Natural killer cell (primary cell): ENCODE measurements at regions not wholly inside any gene's neighbourhood (a gene's known extent, or its start where the extent isn't known, plus 50 kb on each side); places are given as distances from the start of the nearest gene placed in this dataset.

Experiments used
- ATAC-seq, 3 donors: fragments of 150-1000 bp in 2 of 3; fragments of 200-7000 bp in 1 of 3; cut with Tn5 transposase; 1 replicate in 1 of 3; 2 replicates in 2 of 3; pipeline ENCODE4 v1.10.0; 2021; ENCODE audit warnings: mild to moderate bottlenecking in 2 of 3, moderate library complexity in 2 of 3
- DNase-seq, 2 donors: peaks; one replicate each; pipeline versions ENCODE4 v3.0.0 to v3.0.0-alpha.2; 2013 to 2021; ENCODE audit warnings: mixed read lengths in 1 of 2
- H3K27ac ChIP-seq: one replicate; pipeline ENCODE4 v1.5.1; 2013; ENCODE audit warnings: mild to moderate bottlenecking, low read length
- H3K27me3 ChIP-seq: one replicate; pipeline ENCODE4 v1.6.1; 2013; ENCODE audit warnings: low read length; ENCODE audit not compliant: control insufficient read depth, insufficient read depth
- H3K36me3 ChIP-seq: one replicate; pipeline ENCODE4 v1.6.1; 2013; ENCODE audit warnings: low read length; ENCODE audit not compliant: control insufficient read depth, insufficient read depth
- H3K4me1 ChIP-seq: one replicate; pipeline ENCODE4 v1.6.1; 2013; ENCODE audit warnings: low read length; ENCODE audit not compliant: control insufficient read depth, insufficient read depth
- H3K4me3 ChIP-seq: one replicate; pipeline ENCODE4 v1.5.1; 2013; ENCODE audit warnings: low read length
- H3K9me3 ChIP-seq: one replicate; pipeline ENCODE4 v1.6.1; 2013; ENCODE audit warnings: low read length; ENCODE audit not compliant: control insufficient read depth, insufficient read depth
- H3K27ac Mint-ChIP-seq, 2 donors: one replicate each; pipeline ENCODE4 v1.8.0; 2022; ENCODE audit warnings: mild to moderate bottlenecking in 2 of 2, mixed read lengths in 2 of 2, moderate library complexity in 1 of 2
- H3K27me3 Mint-ChIP-seq, 2 donors: one replicate each; pipeline ENCODE4 v1.8.0; 2022; ENCODE audit warnings: low read depth in 2 of 2, mixed read lengths in 2 of 2
- H3K36me3 Mint-ChIP-seq: one replicate; pipeline ENCODE4 v1.8.0; 2022; ENCODE audit warnings: mixed read lengths
- H3K4me1 Mint-ChIP-seq, 2 donors: one replicate each; pipeline ENCODE4 v1.8.0; 2022; ENCODE audit warnings: mixed read lengths in 2 of 2
- H3K4me3 Mint-ChIP-seq: one replicate; pipeline ENCODE4 v1.8.0; 2022; ENCODE audit warnings: mild to moderate bottlenecking, moderate library complexity, mixed read lengths
- H3K9me3 Mint-ChIP-seq, 2 donors: one replicate each; pipeline ENCODE4 v1.8.0; 2022; ENCODE audit warnings: mixed read lengths in 2 of 2
- WGBS: methylation state at CpG from one replicate; pipeline ENCODE4 v1.1.7; 2013; ENCODE audit warnings: missing lambda C conversion rate; ENCODE audit not compliant: insufficient coverage; 5-methylcytosine and 5-hydroxymethylcytosine counted together
- intact Hi-C: fragments of 100-400 bp; cut with micrococcal nuclease; formaldehyde crosslinking; loops from one replicate; pipeline ENCODE4 v1.14.2; 2022
- TF ChIP-seq, protein P1 (sequence below): fragments of 200-600 bp; IDR thresholded peaks from one replicate; pipeline ENCODE4 v1.8.0; 2022; ENCODE audit warnings: antibody characterized with exemption

DNA sequence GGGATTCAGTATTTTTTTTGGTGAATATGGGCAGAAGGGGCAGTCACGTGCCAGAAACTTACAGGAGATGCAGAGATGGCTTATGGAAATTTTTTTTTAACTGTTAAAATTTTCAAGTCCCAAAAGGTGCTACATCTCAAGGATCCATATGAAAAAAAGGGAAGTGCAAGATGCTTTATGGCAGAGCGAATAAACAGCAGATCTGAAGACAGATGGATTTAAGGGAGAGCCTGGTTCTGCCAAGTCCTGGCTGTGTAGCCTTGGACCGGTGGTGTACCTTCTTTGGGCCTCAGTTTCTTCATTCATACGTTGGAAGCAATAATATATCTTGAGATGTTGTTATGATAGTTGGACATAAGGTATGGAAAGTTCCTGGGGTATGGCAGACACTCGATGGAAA lies 91.5 kb upstream of the ARRDC4 start:
- ATAC-seq (no peak), DNase-seq (no peak)
- Histone ChIP-seq H3K4me3 (no peak overlapping the region), H3K27me3 (no peaks in the 10 kb centered on the region), H3K9me3 (no peaks in the 10 kb centered on the region), H3K4me1 (no peaks in the 10 kb centered on the region), H3K36me3 (no peaks in the 10 kb centered on the region), H3K27ac (no peak overlapping the region)
- TF ChIP-seq, protein P1, sequence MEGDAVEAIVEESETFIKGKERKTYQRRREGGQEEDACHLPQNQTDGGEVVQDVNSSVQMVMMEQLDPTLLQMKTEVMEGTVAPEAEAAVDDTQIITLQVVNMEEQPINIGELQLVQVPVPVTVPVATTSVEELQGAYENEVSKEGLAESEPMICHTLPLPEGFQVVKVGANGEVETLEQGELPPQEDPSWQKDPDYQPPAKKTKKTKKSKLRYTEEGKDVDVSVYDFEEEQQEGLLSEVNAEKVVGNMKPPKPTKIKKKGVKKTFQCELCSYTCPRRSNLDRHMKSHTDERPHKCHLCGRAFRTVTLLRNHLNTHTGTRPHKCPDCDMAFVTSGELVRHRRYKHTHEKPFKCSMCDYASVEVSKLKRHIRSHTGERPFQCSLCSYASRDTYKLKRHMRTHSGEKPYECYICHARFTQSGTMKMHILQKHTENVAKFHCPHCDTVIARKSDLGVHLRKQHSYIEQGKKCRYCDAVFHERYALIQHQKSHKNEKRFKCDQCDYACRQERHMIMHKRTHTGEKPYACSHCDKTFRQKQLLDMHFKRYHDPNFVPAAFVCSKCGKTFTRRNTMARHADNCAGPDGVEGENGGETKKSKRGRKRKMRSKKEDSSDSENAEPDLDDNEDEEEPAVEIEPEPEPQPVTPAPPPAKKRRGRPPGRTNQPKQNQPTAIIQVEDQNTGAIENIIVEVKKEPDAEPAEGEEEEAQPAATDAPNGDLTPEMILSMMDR = no peak
- H3K9me3 Mint-ChIP-seq = no peaks in the 10 kb centered on the region
- no peaks in the 10 kb centered on the region for H3K36me3 Mint-ChIP-seq
- no peaks in the 10 kb centered on the region for H3K4me1 Mint-ChIP-seq
- 83% methylated on average over 5 of the region's 5 CpGs for WGBS
- peaks cover 0 to 9% of the 10 kb centered on the region in 2 donors for H3K27me3 Mint-ChIP-seq
- intact Hi-C loops = no loop called here
- no peak overlapping the region for H3K27ac Mint-ChIP-seq
- no peak overlapping the region for H3K4me3 Mint-ChIP-seq

- no peaks in the 10 kb centered on the region for H3K36me3 ChIP-seq
- no peak overlapping the region for H3K4me3 ChIP-seq
- no peak overlapping the region for H3K27ac ChIP-seq
- ATAC-seq = no peak
- H3K4me1 Mint-ChIP-seq = peaks cover 0 to 5% of the 10 kb centered on the region in 2 donors
- DNase-seq = no peak
- 97% methylated on average over 3 of the region's 3 CpGs for WGBS
- no peak overlapping the region for H3K27ac Mint-ChIP-seq
- no peaks in the 10 kb centered on the region for H3K27me3 ChIP-seq
- H3K9me3 Mint-ChIP-seq = no peaks in the 10 kb centered on the region
- H3K27me3 Mint-ChIP-seq = peaks cover 0 to 9% of the 10 kb centered on the region in 2 donors
- TF ChIP-seq, protein P1 = no peak
- H3K36me3 Mint-ChIP-seq = no peaks in the 10 kb centered on the region
- intact Hi-C loops = no loop called here
- H3K4me1 ChIP-seq = no peaks in the 10 kb centered on the region
- no peak overlapping the region for H3K4me3 Mint-ChIP-seq
- H3K9me3 ChIP-seq = no peaks in the 10 kb centered on the region
Measured at GRCh38 chr15:97870771-97871170, 89.7 kb upstream of the ARRDC4 start.

- Mint-ChIP-seq H3K4me1 (peaks cover 0 to 5% of the 10 kb centered on the region in 2 donors), H3K4me3 (no peak overlapping the region), H3K27ac (no peak overlapping the region), H3K27me3 (peaks cover 2 to 22% of the 10 kb centered on the region in 2 donors), H3K36me3 (no peaks in the 10 kb centered on the region), H3K9me3 (no peaks in the 10 kb centered on the region)
- WGBS = 95% methylated on average over 12 of the region's 12 CpGs
- Histone ChIP-seq H3K9me3 (no peaks in the 10 kb centered on the region), H3K27me3 (no peaks in the 10 kb centered on the region), H3K4me3 (no peak overlapping the region), H3K27ac (no peak overlapping the region), H3K4me1 (no peaks in the 10 kb centered on the region), H3K36me3 (no peaks in the 10 kb centered on the region)
- TF ChIP-seq, protein P1 = no peak
- intact Hi-C loops = no loop called here
- DNase-seq (no peak), ATAC-seq (no peak)
Measured at GRCh38 chr15:97874139-97874538, 86.4 kb upstream of the ARRDC4 start.

DNA sequence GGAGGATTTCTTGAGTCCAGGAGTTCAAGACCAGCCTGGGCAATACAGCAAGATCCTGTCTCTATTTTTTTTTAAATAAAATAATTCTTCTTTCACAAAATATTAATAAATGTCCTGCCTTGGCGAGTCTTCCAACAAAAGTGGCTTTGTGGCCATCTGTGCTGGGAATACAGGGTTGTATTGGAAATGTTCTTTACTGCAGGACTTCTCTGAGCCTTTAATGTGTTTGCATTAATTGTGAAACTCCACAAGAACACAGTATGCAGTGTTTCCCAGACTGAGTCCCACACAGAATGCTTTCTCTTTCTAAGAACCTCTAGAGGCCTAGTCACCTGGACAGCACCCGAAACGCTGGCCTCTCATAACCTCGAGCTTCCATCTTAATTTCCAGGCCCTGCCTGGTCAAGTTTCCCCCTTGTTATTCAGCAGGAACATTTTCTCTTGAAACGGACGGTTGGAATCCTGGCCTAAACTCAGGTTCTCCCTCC lies 85.4 kb upstream of the ARRDC4 start:
- no peak for ATAC-seq
- intact Hi-C loops = no loop called here

More for the DNA sequence above, 85.4 kb upstream of the ARRDC4 start:
- no peak for DNase-seq
- Histone ChIP-seq H3K27me3 (no peaks in the 10 kb centered on the region), H3K36me3 (no peaks in the 10 kb centered on the region), H3K27ac (no peak overlapping the region), H3K9me3 (no peaks in the 10 kb centered on the region), H3K4me1 (no peaks in the 10 kb centered on the region), H3K4me3 (no peak overlapping the region)
- peaks cover 2 to 31% of the 10 kb centered on the region in 2 donors for H3K27me3 Mint-ChIP-seq
- peaks cover 0 to 5% of the 10 kb centered on the region in 2 donors for H3K4me1 Mint-ChIP-seq
- no peaks in the 10 kb centered on the region for H3K36me3 Mint-ChIP-seq
- H3K4me3 Mint-ChIP-seq = peak overlapping the region; percentile 67
- whole genome bisulfite sequencing = 60% methylated on average over 6 of the region's 6 CpGs
- TF ChIP-seq, protein P1 = no peak
- H3K9me3 Mint-ChIP-seq = no peaks in the 10 kb centered on the region
- H3K27ac Mint-ChIP-seq = no peak overlapping the region
